ENCODE measurements at regions not wholly inside any gene's neighbourhood (a gene's known extent, or its start where the extent isn't known, plus 50 kb on each side); places are given as distances from the start of the nearest gene placed in this dataset.

- TF ChIP-seq PATZ1 (CRISPR knock-in tag; IDR thresholded peaks at IDR 0.05) (no peak), AFF4 (CRISPR knock-in tag; IDR thresholded peaks at IDR 0.05) (no peak), YY1 (IDR thresholded peaks at IDR 0.05; ENCODE audit: insufficient read depth, insufficient replicate concordance, low read depth, low read length) (no peak), ZNF274 (CRISPR knock-in tag; IDR thresholded peaks at IDR 0.05) (no peak), ZSCAN30 (CRISPR knock-in tag; IDR thresholded peaks at IDR 0.05) (no peak)
Observed at GRCh38 chr5:23158179-23158578, 305.0 kb upstream of the CDH12 start.

All from HepG2 (cell line).